ENCODE measurements at regions not wholly inside any gene's neighbourhood (a gene's known extent, or its start where the extent isn't known, plus 50 kb on each side); places are given as distances from the start of the nearest gene placed in this dataset.

- TF ChIP-seq RCOR1 (IDR thresholded peaks at IDR 0.05; ENCODE audit: borderline replicate concordance in 1 of 2, low read depth in 2 of 2, low read length in 2 of 2) = no peak
- TF ChIP-seq USF2 (CRISPR knock-in tag; IDR thresholded peaks at IDR 0.05) = no peak
- TF ChIP-seq YY1 (IDR thresholded peaks at IDR 0.05; ENCODE audit: borderline replicate concordance in 1 of 3, control insufficient read depth in 1 of 3, extremely low read depth in 1 of 3, insufficient read depth in 3 of 3, insufficient read length in 1 of 3, insufficient replicate concordance in 2 of 3, low read depth in 1 of 3, low read length in 2 of 3) = no peak
- TF ChIP-seq SIN3B (IDR thresholded peaks at IDR 0.05; ENCODE audit: low read depth) = no peak
- TF ChIP-seq ETS2 (tag; IDR thresholded peaks at IDR 0.05; ENCODE audit: borderline replicate concordance, poor library complexity, severe bottlenecking) = no peak
- TF ChIP-seq REST (IDR thresholded peaks at IDR 0.05; ENCODE audit: borderline replicate concordance) = no peak
- no peak for TF ChIP-seq REST (CRISPR knock-in tag; IDR thresholded peaks at IDR 0.05; ENCODE audit: low read depth)
- no peak for TF ChIP-seq MYBL2 (IDR thresholded peaks at IDR 0.05; ENCODE audit: low read depth)
- no peak for TF ChIP-seq MYBL2 (CRISPR knock-in tag; IDR thresholded peaks at IDR 0.05; ENCODE audit: borderline replicate concordance)
- no peak for TF ChIP-seq EZH2 (IDR thresholded peaks at IDR 0.05; ENCODE audit: borderline replicate concordance, low read depth, low read length)
- TF ChIP-seq TGIF2 (CRISPR knock-in tag; IDR thresholded peaks at IDR 0.05) = no peak
- no peak for TF ChIP-seq HDAC6 (IDR thresholded peaks at IDR 0.05; ENCODE audit: low read depth, low read length)
- TF ChIP-seq RAD21 (CRISPR knock-in tag; conservative IDR thresholded peaks at IDR 0.05 in 1 of 2, IDR thresholded peaks at IDR 0.05 in 1 of 2) = no peak
- TF ChIP-seq ZC3H4 (CRISPR knock-in tag; IDR thresholded peaks at IDR 0.05; ENCODE audit: borderline replicate concordance) = no peak
- TF ChIP-seq CTCF (IDR thresholded peaks at IDR 0.05 in 2 of 3, conservative IDR thresholded peaks at IDR 0.05 in 1 of 3; ENCODE audit: insufficient read depth in 2 of 3, low read depth in 1 of 3, low read length in 3 of 3) = no peak
These were observed 561.0 kb downstream of the LTN1 start for GRCh38 chr21:28431527-28432200.
